ENCODE measurements at regions not wholly inside any gene's neighbourhood (a gene's known extent, or its start where the extent isn't known, plus 50 kb on each side); places are given as distances from the start of the nearest gene placed in this dataset.

DNA sequence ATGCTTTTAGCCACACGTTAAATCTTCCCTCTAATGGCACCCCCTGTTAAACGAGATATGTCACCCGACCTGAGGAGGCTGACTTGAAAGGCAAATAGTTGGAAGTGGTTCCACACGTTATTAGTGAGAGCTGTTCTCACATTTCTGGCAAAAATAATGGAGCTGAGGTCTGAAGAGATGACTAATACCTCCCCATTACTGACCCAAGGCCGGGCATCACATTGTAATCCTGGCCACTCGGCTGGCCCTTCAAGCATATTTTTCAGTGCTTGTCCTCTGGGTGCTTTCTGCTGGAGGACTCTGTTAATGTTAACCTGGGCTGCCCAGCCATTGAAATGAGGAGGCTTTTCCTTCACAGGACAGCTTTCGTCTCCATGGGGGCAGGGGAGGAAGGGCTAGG is 260.0 kb upstream of the CADM1 start:
- TF ChIP-seq TEAD4 (IDR thresholded peaks at IDR 0.05) (no peak), YY1 (IDR thresholded peaks at IDR 0.05; ENCODE audit: low read depth) (no peak), MAX (IDR thresholded peaks at IDR 0.05) (no peak), USF1 (IDR thresholded peaks at IDR 0.05) (no peak), EP300 (IDR thresholded peaks at IDR 0.05; ENCODE audit: borderline replicate concordance) (no peak), TAF1 (IDR thresholded peaks at IDR 0.05; ENCODE audit: low read depth) (no peak), ZBTB7A (IDR thresholded peaks at IDR 0.05; ENCODE audit: low read depth) (no peak), EGR1 (IDR thresholded peaks at IDR 0.05) (no peak), CEBPB (IDR thresholded peaks at IDR 0.05) (no peak)

DNA sequence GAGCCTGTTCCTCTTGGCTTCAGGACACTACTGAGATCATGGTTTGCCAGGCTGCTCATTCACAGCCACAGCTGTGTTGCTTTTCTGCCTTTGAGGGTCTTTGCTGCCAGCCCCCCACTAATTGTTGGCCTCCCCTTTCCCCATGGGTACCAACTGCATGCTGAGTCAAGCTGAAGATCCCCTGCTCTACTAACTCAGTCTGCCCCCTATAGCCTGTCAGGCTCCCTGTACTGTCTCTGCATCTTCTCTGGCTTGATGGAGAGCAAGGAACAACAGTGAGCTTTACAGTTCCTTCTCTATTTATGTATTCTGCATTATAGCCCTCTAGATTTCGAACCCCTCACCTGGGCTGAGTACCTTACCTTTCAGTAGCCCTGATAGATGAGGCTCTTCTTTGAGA is 257.6 kb upstream of the CADM1 start:
- TF ChIP-seq MAX (IDR thresholded peaks at IDR 0.05) (no peak), TAF1 (IDR thresholded peaks at IDR 0.05; ENCODE audit: low read depth) (no peak), ZBTB7A (IDR thresholded peaks at IDR 0.05; ENCODE audit: low read depth) (no peak), USF1 (IDR thresholded peaks at IDR 0.05) (no peak), CEBPB (IDR thresholded peaks at IDR 0.05) (no peak), TCF12 (IDR thresholded peaks at IDR 0.05; ENCODE audit: low read depth) (no peak), TEAD4 (IDR thresholded peaks at IDR 0.05) (no peak), NFIC (IDR thresholded peaks at IDR 0.05) (no peak)

GRCh38 chr11:115761348-115761747 is 257.1 kb upstream of the CADM1 start:
- TF ChIP-seq USF1 (IDR thresholded peaks at IDR 0.05) (no peak), EP300 (IDR thresholded peaks at IDR 0.05; ENCODE audit: borderline replicate concordance) (no peak), MAX (IDR thresholded peaks at IDR 0.05) (no peak), TEAD4 (IDR thresholded peaks at IDR 0.05) (no peak), YY1 (IDR thresholded peaks at IDR 0.05; ENCODE audit: low read depth) (no peak), FOXM1 (IDR thresholded peaks at IDR 0.05; ENCODE audit: borderline replicate concordance, low read depth) (no peak), TAF1 (IDR thresholded peaks at IDR 0.05; ENCODE audit: low read depth) (no peak), ZBTB7A (IDR thresholded peaks at IDR 0.05; ENCODE audit: low read depth) (no peak), CREB1 (IDR thresholded peaks at IDR 0.05; ENCODE audit: low read depth) (no peak), EGR1 (IDR thresholded peaks at IDR 0.05) (no peak), TCF12 (IDR thresholded peaks at IDR 0.05; ENCODE audit: low read depth) (no peak), CEBPB (IDR thresholded peaks at IDR 0.05) (no peak), NFIC (IDR thresholded peaks at IDR 0.05) (no peak), RAD21 (IDR thresholded peaks at IDR 0.05; ENCODE audit: low read depth) (no peak)
- TF ChIP-seq, protein P1, sequence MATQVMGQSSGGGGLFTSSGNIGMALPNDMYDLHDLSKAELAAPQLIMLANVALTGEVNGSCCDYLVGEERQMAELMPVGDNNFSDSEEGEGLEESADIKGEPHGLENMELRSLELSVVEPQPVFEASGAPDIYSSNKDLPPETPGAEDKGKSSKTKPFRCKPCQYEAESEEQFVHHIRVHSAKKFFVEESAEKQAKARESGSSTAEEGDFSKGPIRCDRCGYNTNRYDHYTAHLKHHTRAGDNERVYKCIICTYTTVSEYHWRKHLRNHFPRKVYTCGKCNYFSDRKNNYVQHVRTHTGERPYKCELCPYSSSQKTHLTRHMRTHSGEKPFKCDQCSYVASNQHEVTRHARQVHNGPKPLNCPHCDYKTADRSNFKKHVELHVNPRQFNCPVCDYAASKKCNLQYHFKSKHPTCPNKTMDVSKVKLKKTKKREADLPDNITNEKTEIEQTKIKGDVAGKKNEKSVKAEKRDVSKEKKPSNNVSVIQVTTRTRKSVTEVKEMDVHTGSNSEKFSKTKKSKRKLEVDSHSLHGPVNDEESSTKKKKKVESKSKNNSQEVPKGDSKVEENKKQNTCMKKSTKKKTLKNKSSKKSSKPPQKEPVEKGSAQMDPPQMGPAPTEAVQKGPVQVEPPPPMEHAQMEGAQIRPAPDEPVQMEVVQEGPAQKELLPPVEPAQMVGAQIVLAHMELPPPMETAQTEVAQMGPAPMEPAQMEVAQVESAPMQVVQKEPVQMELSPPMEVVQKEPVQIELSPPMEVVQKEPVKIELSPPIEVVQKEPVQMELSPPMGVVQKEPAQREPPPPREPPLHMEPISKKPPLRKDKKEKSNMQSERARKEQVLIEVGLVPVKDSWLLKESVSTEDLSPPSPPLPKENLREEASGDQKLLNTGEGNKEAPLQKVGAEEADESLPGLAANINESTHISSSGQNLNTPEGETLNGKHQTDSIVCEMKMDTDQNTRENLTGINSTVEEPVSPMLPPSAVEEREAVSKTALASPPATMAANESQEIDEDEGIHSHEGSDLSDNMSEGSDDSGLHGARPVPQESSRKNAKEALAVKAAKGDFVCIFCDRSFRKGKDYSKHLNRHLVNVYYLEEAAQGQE (IDR thresholded peaks at IDR 0.05; ENCODE audit: low read depth) = no peak

GRCh38 chr11:115760461-115761320 is 256.5 kb upstream of the CADM1 start:
- no peak for TF ChIP-seq TEAD4 (IDR thresholded peaks at IDR 0.05)

- no peak for TF ChIP-seq CREB1 (IDR thresholded peaks at IDR 0.05; ENCODE audit: low read depth)
- TF ChIP-seq TEAD4 (IDR thresholded peaks at IDR 0.05) = no peak
- TF ChIP-seq, protein P1 (IDR thresholded peaks at IDR 0.05; ENCODE audit: low read depth) = no peak
- TF ChIP-seq RAD21 (IDR thresholded peaks at IDR 0.05; ENCODE audit: low read depth) = no peak
- no peak for TF ChIP-seq ZBTB7A (IDR thresholded peaks at IDR 0.05; ENCODE audit: low read depth)
- TF ChIP-seq USF1 (IDR thresholded peaks at IDR 0.05) = no peak
- no peak for TF ChIP-seq TAF1 (IDR thresholded peaks at IDR 0.05; ENCODE audit: low read depth)
- TF ChIP-seq YY1 (IDR thresholded peaks at IDR 0.05; ENCODE audit: low read depth) = no peak
- TF ChIP-seq FOXM1 (IDR thresholded peaks at IDR 0.05; ENCODE audit: borderline replicate concordance, low read depth) = no peak
- no peak for TF ChIP-seq CEBPB (IDR thresholded peaks at IDR 0.05)
- TF ChIP-seq TCF12 (IDR thresholded peaks at IDR 0.05; ENCODE audit: low read depth) = no peak
- TF ChIP-seq NFIC (IDR thresholded peaks at IDR 0.05) = no peak
- TF ChIP-seq EGR1 (IDR thresholded peaks at IDR 0.05) = no peak
- no peak for TF ChIP-seq EP300 (IDR thresholded peaks at IDR 0.05; ENCODE audit: borderline replicate concordance)
- TF ChIP-seq MAX (IDR thresholded peaks at IDR 0.05) = no peak
Measured at GRCh38 chr11:115759622-115760460, 255.6 kb upstream of the CADM1 start.

Measured in Ishikawa (cell line).